Right atrium auricular region (tissue), 2 donors: ENCODE measurements at regions not wholly inside any gene's neighbourhood (a gene's known extent, or its start where the extent isn't known, plus 50 kb on each side); places are given as distances from the start of the nearest gene placed in this dataset.
"Not testable (repeated sequence)": the region's sequence is repeated elsewhere in the genome, so short reads cannot be mapped to it uniquely, and the experiment has no call there.

Experiments used
- DNase-seq: peaks from one replicate; pipeline ENCODE4 v3.0.0-alpha.2; 2019; ENCODE audit warnings: low spot score
- H3K27ac ChIP-seq, 2 donors: fragments of 200-600 bp; sonication (generic); 1 replicate in 1 of 2; 2 replicates in 1 of 2; pipeline ENCODE4 v1.5.1; 2016 to 2019
- H3K27me3 ChIP-seq, 2 donors: fragments of 200-600 bp; sonication (generic); one replicate each; pipeline versions ENCODE4 v1.5.1 to v1.6.0; 2017 to 2019
- H3K36me3 ChIP-seq: fragments of 200-600 bp; sonication (generic); one replicate; pipeline ENCODE4 v1.5.1; 2016
- H3K4me1 ChIP-seq, 2 donors: fragments of 200-600 bp; sonication (generic); one replicate each; pipeline versions ENCODE4 v1.5.1 to v1.6.0; 2017 to 2019
- H3K4me3 ChIP-seq, 2 donors: fragments of 200-600 bp; sonication (generic); 1 replicate in 1 of 2; 2 replicates in 1 of 2; pipeline ENCODE4 v1.5.1; 2017 to 2019; ENCODE audit warnings: mild to moderate bottlenecking in 1 of 2, moderate library complexity in 1 of 2
- H3K9me3 ChIP-seq, 2 donors: fragments of 200-600 bp; sonication (generic); one replicate each; pipeline ENCODE4 v1.5.1; 2019
- TF ChIP-seq, protein P1 (sequence below), 2 donors: fragments of 200-600 bp; sonication (generic); IDR thresholded peaks; one replicate each; pipeline ENCODE4 v1.5.1; 2019; ENCODE audit warnings: antibody characterized with exemption in 2 of 2

DNA sequence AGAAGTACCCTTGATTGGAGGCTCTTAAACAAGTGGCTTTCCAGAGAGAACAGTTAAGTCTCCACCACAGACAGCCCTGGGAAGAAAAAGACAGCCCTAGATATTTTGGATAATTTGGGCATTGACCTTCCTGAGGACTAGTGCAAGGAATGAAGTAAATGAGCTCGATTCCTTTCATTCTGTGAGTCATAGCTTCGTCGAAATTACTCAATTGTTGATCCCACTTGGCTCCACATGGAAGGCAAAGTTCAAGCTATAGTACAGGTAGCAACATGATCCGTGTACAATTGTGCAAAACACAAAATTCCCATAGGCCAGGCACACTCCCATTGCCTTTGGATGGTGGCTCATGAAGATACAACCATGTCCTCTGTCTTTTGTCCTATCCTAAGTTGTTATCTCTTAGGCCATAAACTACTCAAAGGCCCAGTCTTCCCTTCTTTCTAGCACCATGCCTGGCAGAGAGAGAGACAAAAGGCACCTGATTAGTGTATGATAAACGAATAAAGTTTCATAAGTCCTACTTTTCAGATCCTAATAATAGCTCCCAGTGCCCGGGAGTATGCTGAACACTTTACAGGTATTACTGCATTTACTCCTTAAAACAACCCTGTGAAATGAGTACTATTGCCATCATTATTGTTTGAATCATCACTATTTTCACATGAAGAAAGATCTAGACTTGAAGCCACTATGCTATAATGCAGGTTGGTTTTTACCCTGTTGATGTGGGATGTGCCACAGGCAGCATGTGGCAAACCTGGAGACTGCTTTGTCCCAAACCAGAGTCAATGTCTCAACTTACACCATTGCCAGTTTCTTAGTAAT, 116.7 kb upstream of the RANBP3L start:
- H3K9me3 ChIP-seq: no peaks in the 10 kb centered on the region
- no peaks in the 10 kb centered on the region for H3K27me3 ChIP-seq
- TF ChIP-seq, protein P1, sequence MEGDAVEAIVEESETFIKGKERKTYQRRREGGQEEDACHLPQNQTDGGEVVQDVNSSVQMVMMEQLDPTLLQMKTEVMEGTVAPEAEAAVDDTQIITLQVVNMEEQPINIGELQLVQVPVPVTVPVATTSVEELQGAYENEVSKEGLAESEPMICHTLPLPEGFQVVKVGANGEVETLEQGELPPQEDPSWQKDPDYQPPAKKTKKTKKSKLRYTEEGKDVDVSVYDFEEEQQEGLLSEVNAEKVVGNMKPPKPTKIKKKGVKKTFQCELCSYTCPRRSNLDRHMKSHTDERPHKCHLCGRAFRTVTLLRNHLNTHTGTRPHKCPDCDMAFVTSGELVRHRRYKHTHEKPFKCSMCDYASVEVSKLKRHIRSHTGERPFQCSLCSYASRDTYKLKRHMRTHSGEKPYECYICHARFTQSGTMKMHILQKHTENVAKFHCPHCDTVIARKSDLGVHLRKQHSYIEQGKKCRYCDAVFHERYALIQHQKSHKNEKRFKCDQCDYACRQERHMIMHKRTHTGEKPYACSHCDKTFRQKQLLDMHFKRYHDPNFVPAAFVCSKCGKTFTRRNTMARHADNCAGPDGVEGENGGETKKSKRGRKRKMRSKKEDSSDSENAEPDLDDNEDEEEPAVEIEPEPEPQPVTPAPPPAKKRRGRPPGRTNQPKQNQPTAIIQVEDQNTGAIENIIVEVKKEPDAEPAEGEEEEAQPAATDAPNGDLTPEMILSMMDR (IDR thresholded peaks at IDR 0.05): no peak
- DNase-seq: no peak
- no peak overlapping the region for H3K4me3 ChIP-seq
- no peak overlapping the region for H3K27ac ChIP-seq
- H3K4me1 ChIP-seq: peaks cover 0 to 10% of the 10 kb centered on the region in 2 donors
- no peaks in the 10 kb centered on the region for H3K36me3 ChIP-seq

DNA sequence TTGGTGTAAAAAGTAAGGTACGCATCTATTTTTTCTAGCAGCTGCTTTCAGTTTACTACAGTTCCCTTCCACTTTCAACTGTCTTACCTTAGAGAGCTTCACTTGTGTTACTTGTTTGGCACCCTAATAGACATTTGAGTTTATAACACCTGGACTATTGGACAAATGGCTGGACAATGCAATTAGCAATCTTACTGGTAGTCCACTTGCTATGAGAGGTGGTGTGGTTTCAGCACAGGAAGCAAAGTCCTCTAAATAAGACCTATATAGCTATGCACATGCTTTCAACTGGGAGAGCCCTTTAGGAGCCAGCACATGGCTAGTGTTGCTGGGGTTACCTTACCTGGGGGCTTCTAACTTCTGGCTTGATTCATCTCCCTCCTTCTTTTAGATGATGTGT, 119.6 kb upstream of the RANBP3L start:
- H3K27ac ChIP-seq: no peak overlapping the region
- no peaks in the 10 kb centered on the region for H3K4me1 ChIP-seq
- DNase-seq: no peak
- TF ChIP-seq, protein P1 (IDR thresholded peaks at IDR 0.05): no peak
- H3K36me3 ChIP-seq: no peaks in the 10 kb centered on the region
- no peaks in the 10 kb centered on the region for H3K9me3 ChIP-seq
- no peaks in the 10 kb centered on the region for H3K27me3 ChIP-seq
- no peak overlapping the region for H3K4me3 ChIP-seq

DNA sequence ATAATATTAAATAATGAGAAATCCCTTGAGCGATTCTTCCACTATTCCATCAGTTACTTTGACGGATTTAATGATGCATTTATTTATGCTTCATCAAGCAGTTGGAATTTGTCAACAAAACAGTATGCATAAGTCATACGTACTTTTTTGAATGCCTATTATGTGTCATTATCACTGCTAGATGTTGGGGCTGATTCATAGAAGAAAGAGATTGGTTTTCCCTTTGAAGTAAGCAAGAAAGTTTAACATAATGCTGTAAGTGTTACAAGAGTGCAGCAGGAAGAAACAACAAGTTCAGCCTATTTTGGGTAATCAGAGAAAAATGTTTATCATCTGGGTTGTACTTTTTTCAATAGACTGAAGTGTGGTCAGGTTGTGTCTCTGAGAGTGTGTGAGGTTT, 121.2 kb upstream of the RANBP3L start:
- no peaks in the 10 kb centered on the region for H3K36me3 ChIP-seq
- TF ChIP-seq, protein P1 (IDR thresholded peaks at IDR 0.05): no peak

GRCh38 chr5:36423578-36424307, 122.0 kb upstream of the RANBP3L start:
- H3K27ac ChIP-seq: no peak overlapping the region
- no peaks in the 10 kb centered on the region for H3K9me3 ChIP-seq
- TF ChIP-seq, protein P1 (IDR thresholded peaks at IDR 0.05): no peak
- no peaks in the 10 kb centered on the region for H3K4me1 ChIP-seq
- H3K4me3 ChIP-seq: no peak overlapping the region
- DNase-seq: no peak
- no peaks in the 10 kb centered on the region for H3K27me3 ChIP-seq
- no peaks in the 10 kb centered on the region for H3K36me3 ChIP-seq

More for the DNA sequence above, 121.2 kb upstream of the RANBP3L start:
- Histone ChIP-seq H3K9me3 (no peaks in the 10 kb centered on the region), H3K27ac (no peak overlapping the region), H3K4me3 (no peak overlapping the region), H3K4me1 (no peaks in the 10 kb centered on the region), H3K27me3 (no peaks in the 10 kb centered on the region)
- DNase-seq: no peak

DNA sequence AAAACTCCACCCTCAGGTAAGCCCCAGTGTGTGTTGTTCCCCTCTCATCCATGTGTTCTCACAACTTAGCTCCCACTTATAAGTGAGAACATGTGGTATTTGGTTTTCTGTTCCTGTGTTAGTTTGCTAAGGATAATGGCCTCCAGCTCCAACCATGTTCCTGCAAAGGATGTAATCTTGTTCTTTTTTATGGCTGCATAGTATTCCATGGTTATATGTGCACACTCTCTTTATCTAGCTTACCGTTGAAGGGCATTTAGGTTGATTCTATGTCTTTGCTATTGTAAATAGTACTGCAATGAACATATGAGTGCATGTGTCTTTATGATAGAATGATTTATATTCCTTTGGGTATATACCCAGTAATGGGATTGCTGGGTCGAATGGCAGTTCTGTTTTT, 124.4 kb upstream of the RANBP3L start:
- not testable (repeated sequence) for H3K4me1 ChIP-seq, DNase-seq

GRCh38 chr5:36435516-36435915, 133.8 kb upstream of the RANBP3L start:
- Histone ChIP-seq H3K4me1 (no peaks in the 10 kb centered on the region), H3K9me3 (no peaks in the 10 kb centered on the region), H3K27me3 (no peaks in the 10 kb centered on the region), H3K4me3 (no peak overlapping the region), H3K36me3 (no peaks in the 10 kb centered on the region), H3K27ac (no peak overlapping the region)
- DNase-seq: no peak
- TF ChIP-seq, protein P1 (IDR thresholded peaks at IDR 0.05): no peak

More for the DNA sequence above, 124.4 kb upstream of the RANBP3L start:
- not testable (repeated sequence) for H3K27me3 ChIP-seq, H3K4me3 ChIP-seq, H3K36me3 ChIP-seq, H3K27ac ChIP-seq, H3K9me3 ChIP-seq
